ENCODE measurements at regions not wholly inside any gene's neighbourhood (a gene's known extent, or its start where the extent isn't known, plus 50 kb on each side); places are given as distances from the start of the nearest gene placed in this dataset.

DNA sequence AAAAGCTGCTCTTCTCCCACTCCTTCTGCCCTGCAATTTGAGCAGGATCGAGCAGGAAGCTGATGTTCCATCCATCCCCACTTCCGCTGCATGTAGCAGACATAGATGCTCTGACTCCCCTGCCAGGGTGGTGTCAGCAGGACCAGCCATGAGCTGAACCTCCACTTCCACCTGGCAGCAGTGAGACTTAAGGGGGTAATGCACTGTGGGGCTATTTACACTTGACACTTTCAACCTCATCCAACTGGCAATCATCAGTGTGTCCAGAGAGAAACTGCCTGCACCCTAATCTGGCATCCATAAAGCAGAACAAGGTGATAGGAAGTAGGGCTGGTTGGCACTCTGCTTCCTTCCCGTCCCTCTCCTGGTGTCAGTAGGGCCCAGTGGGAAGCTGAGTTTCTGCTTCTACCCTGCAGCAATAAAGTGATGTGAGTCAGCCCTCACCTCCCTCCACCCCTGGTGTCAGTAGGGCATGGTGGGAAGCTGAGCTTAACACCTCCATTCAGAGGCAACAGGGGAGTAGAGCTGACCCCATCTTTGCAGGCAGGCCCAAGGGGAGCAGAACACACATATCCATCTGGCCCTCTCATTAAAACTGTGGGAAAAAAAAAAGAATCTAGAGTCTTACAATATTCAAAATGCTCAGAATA lies 272.3 kb downstream of the PTPRU start:
- Histone ChIP-seq H3K27ac (ENCODE audit: low read depth, low read length) (no peak overlapping the region), H4K20me1 (ENCODE audit: insufficient read depth) (no peaks in the 10 kb centered on the region), H3K4me3 (replicated peaks in 1 of 2; ENCODE audit: low read depth in 1 of 2, low read length in 2 of 2) (no peak overlapping the region), H3K4me1 (ENCODE audit: control insufficient read depth in 1 of 2, insufficient read depth in 2 of 2, low read length in 2 of 2) (no peaks in the 10 kb centered on the region), H2AFZ (ENCODE audit: low read depth, low read length, poor library complexity, severe bottlenecking) (no peak overlapping the region), H3K36me3 (ENCODE audit: control insufficient read depth in 1 of 2, insufficient read depth in 2 of 2, low read length in 2 of 2) (no peaks in the 10 kb centered on the region), H3K79me2 (ENCODE audit: insufficient read depth, low read length) (no peaks in the 10 kb centered on the region), H3K9me2 (ENCODE audit: insufficient read depth) (no peaks in the 10 kb centered on the region), H3K27me3 (ENCODE audit: insufficient read depth, low read length) (peaks cover 36% of the 10 kb centered on the region), H3K4me2 (ENCODE audit: low read length) (no peak overlapping the region), H3K9me3 (ENCODE audit: control insufficient read depth in 1 of 2, insufficient read depth in 1 of 2, low read depth in 1 of 2, low read length in 2 of 2) (no peaks in the 10 kb centered on the region), H3K9ac (ENCODE audit: low read length) (no peak overlapping the region)
- ChIA-PET POLR2A (no interaction called here), CTCF (no interaction called here), RAD21 (ENCODE audit: low non-redundant PET in 1 of 2, low total read pairs in 2 of 2, uncharacterized antibody in 2 of 2, unreplicated experiment in 2 of 2) (no interaction called here)
- DNase-seq (ENCODE audit: low read depth, low spot score), result no peak
- BruUV-seq (replicated peaks), result no TSS peak
- TF ChIP-seq FOSL1 (IDR thresholded peaks at IDR 0.05; ENCODE audit: low read depth) (no peak), CEBPB (IDR thresholded peaks at IDR 0.05; ENCODE audit: low read depth) (no peak), TCF7L2 (IDR thresholded peaks at IDR 0.05; ENCODE audit: borderline replicate concordance, extremely low read depth, insufficient read depth, insufficient read length) (no peak), CTCF (IDR thresholded peaks at IDR 0.05 in 2 of 3, conservative IDR thresholded peaks at IDR 0.05 in 1 of 3; ENCODE audit: borderline replicate concordance in 1 of 3, insufficient read depth in 1 of 3, low read depth in 2 of 3, low read length in 2 of 3) (no peak), ZNF274 (IDR thresholded peaks at IDR 0.05; ENCODE audit: low read depth, low read length) (no peak), EGR1 (IDR thresholded peaks at IDR 0.05; ENCODE audit: low read depth) (no peak), ZFX (IDR thresholded peaks at IDR 0.05) (no peak)
- intact Hi-C loops (cut with micrococcal nuclease), result no loop called here
- ATAC-seq, result no peak

GRCh38 chr1:29506678-29507225 lies 270.4 kb downstream of the PTPRU start:
- CTCF ChIA-PET, result no interaction called here
- no peaks in the 10 kb centered on the region for H3K79me2 ChIP-seq (ENCODE audit: insufficient read depth, low read length)
- H3K9me3 ChIP-seq (ENCODE audit: control insufficient read depth in 1 of 2, insufficient read depth in 1 of 2, low read depth in 1 of 2, low read length in 2 of 2), result no peaks in the 10 kb centered on the region
- no peaks in the 10 kb centered on the region for H3K9me2 ChIP-seq (ENCODE audit: insufficient read depth)
- no TSS peak for BruUV-seq (replicated peaks)
- POLR2A ChIA-PET, result no interaction called here
- ATAC-seq (no peak), DNase-seq (ENCODE audit: low read depth, low spot score) (no peak)
- no peak overlapping the region for H3K9ac ChIP-seq (ENCODE audit: low read length)
- H3K4me1 ChIP-seq (ENCODE audit: control insufficient read depth in 1 of 2, insufficient read depth in 2 of 2, low read length in 2 of 2), result no peaks in the 10 kb centered on the region
- H3K27me3 ChIP-seq (ENCODE audit: insufficient read depth, low read length), result peaks cover 36% of the 10 kb centered on the region
- RAD21 ChIA-PET (ENCODE audit: low non-redundant PET in 1 of 2, low total read pairs in 2 of 2, uncharacterized antibody in 2 of 2, unreplicated experiment in 2 of 2), result no interaction called here
- no peak overlapping the region for H2AFZ ChIP-seq (ENCODE audit: low read depth, low read length, poor library complexity, severe bottlenecking)
- no peak overlapping the region for H3K4me2 ChIP-seq (ENCODE audit: low read length)
- intact Hi-C loops (cut with micrococcal nuclease), result no loop called here
- H4K20me1 ChIP-seq (ENCODE audit: insufficient read depth), result no peaks in the 10 kb centered on the region
- TF ChIP-seq JUND (IDR thresholded peaks at IDR 0.05) (no peak), ZNF274 (IDR thresholded peaks at IDR 0.05; ENCODE audit: low read depth, low read length) (no peak), YY1 (IDR thresholded peaks at IDR 0.05; ENCODE audit: extremely low read depth, insufficient replicate concordance, low read depth, low read length) (no peak)
- no peak overlapping the region for H3K27ac ChIP-seq (ENCODE audit: low read depth, low read length)
- H3K4me3 ChIP-seq (replicated peaks in 1 of 2; ENCODE audit: low read depth in 1 of 2, low read length in 2 of 2), result no peak overlapping the region
- no peaks in the 10 kb centered on the region for H3K36me3 ChIP-seq (ENCODE audit: control insufficient read depth in 1 of 2, insufficient read depth in 2 of 2, low read length in 2 of 2)

Data from HCT116 (cell line).